Right renal cortex interstitium (tissue), 3 donors: ENCODE measurements at regions not wholly inside any gene's neighbourhood (a gene's known extent, or its start where the extent isn't known, plus 50 kb on each side); places are given as distances from the start of the nearest gene placed in this dataset.
"Not testable (repeated sequence)": the region's sequence is repeated elsewhere in the genome, so short reads cannot be mapped to it uniquely, and the experiment has no call there.

Experiments
- DNase-seq, 3 donors: peaks; one replicate each; pipeline ENCODE4 v3.0.0-alpha.2; 2013; ENCODE audit warnings: low read depth in 3 of 3, low spot score in 2 of 3

DNA sequence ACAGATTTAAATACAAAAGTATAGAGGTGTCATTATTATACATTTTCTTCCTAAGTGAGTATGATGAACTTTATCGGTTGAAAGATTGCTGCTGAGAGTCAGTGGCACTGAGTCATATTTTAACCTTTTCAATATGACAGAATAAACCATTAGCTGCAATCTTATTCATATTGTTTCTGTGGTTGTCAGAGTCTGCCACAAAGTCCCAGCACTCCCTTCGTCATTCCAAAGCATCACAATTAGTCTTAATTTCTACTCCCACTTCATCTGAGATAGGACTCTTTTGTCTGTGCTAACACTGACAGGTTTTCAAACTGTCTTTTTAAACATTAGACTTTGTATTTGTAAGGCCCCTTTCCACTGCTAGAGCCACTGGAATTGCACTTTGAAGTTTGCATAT is 656.9 kb downstream of the MTRR start:
- no peak for DNase-seq

DNA sequence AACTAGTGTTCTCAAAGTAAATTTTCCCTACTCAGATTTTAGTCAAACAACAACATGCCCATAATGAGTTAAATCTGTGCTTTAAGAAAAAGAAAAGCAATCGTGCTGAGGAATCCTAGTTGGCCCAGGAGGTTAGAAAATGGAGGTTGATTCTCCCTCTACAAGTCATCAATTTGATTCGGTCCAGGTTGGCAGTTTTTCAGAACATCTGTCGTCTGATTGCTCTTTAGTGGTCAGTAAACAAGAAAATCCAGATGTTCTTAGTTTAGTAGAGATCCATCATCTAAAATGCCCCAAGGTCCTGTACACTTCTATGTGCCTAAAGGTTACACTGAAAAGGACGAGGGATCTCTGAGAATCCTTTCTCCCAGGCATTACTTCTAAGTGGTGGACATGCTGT is 659.2 kb downstream of the MTRR start:
- no peak for DNase-seq

DNA sequence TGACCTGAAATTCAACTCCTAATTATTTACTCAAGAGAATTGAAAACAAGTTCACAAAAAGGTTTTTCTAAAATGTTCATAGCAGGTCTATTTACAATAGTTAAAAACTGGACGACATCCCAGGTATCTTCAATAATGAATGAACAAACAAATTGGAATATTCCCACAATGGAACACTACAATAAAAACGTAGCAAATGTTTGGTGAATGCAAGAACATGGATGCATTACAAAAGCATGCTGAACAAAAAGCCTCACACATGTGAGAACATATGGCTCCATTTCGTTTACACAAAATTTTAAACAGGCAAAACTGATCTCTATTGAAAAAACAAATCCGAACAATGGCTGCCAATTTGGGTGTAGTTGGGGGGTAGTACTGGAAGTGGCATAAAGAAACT is 669.9 kb downstream of the MTRR start:
- no peak for DNase-seq

DNA sequence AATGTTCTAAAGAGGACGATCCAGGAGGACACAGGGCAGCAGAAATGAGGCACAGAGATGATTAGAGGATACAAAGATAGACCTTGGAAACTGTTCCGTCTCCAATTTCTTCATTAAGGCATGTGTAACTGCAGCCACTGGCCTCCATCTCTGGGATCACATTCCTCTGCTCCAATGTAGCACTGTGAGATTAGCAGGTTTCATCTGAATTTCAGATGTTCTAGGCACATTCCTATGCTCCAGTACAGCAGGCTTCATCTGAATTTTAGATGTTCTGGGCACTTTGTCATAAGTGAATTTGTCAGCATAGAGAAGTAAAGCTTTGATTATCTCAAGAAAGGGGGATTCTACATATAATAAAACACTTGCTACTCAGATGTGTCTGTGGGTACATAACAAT is 671.4 kb downstream of the MTRR start:
- DNase-seq: no peak

DNA sequence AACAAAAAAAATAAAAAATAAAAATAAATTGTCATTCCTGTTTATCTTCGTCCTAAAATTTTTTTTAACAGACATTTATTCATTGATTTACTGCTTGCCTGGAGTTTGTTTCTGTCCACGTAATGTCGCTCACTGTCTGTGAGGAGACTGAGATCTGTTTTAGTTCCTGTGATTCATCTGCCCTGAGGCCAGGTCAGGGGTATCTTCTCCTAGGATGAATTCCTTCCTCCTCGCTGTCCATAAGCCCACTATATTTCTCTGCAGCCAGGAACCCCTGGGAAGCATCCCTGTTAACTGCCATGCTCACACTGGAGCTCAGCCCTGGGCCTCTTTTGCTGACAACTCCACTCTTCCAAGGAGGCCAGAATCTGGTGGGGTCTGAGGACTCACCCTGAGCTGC is 682.0 kb downstream of the MTRR start:
- DNase-seq: no peak

DNA sequence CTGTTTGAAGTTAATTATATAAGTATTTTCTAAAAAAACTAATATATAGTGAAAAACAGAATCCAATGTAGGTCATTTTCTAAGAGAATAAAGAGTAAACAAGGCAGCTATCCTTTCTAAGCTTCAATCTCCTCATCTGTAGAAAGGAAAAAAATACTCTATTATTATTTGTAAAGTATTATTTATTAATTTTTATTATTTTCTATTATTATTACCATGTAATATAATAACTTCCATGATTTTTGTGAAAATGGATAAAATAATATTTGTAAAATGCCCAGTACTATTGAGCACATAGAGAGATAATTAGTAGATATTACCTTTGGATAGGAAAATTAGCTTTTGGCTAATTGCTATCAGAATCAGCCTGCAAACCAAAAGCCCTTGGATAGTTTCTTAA is 684.4 kb downstream of the MTRR start:
- DNase-seq: no peak

DNA sequence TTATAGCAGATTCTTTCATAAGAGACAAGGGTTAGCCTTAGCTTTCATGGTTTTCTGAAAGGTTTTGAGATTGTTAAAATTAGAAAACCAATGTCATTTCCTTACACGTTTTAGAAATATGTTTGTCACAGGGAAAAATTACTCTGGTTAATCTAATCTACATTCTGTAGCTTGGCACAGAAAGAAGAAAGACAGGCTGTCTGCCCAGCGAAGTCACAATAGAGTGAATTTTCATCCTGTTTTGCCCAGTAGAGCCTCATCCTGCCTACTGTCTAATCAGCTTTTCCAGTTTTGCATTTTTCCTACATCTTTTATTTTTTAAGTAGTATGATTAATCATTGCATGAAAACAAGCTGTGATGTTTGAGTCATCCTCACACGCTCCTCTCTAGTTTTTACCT is 688.8 kb downstream of the MTRR start:
- no peak for DNase-seq

DNA sequence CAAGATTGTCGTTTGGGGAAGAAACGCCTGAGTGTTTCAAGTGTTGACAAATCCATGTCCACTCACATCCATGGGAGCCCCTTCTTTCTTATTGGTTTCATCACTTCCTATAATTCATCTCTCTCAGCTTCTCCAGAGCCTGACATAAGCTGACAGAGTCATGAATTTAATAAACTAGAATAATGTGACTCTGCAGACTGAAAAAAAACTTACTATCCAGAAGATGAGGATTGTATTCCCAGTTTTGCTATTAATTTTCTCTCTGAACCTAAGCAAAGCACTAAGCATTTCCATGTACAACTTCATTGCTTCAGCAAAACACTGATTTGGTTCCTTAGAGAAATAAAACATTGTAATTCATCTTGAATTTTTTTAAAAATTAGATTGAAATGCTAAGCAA is 691.8 kb downstream of the MTRR start:
- DNase-seq: no peak

DNA sequence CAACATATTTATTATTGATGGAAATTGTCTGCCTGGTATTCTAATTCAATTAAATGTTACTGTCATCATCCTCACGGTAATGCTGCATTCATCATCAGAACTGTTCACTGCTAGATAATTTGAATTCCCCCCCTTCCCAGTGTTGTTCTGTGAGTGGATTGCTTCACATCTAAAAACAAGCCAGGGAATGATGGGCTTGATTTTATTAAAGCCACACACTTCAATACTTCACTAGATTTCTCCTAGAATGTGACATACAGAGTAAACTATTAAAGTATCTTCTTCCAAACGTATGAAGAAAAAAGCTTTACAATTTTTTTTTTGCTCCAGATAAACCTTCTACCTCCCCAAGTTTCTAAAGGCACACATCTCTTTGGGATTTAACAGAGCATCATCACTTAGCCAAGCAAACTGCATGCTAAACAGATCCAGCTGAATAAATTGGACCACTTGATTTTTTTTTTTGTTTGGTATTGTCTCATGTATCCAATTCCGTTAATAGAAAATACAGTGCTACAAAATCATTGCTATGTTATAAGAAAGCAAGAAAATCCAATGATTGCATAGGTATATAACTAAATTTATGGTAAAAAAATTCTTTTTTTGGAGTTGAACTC is 692.4 kb downstream of the MTRR start:
- no peak for DNase-seq

DNA sequence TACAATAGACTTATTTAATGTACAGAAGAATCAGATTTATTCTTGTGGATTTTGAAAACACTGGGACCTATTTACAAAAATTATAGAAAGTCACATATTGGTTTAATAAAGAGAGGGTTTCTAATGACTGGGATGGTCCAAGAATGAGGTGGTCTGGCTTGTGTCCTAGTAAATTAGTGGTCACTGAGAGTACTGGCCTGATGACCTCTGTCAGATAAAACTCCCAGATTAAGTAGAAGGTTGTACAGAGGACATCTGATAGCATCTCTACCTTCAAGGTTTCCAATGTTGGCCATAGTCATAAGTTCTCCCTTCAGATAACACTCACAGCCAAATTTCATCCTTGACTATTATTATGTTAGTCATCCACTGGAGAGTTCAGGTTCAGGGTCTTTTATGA is 692.9 kb downstream of the MTRR start:
- no peak for DNase-seq

DNA sequence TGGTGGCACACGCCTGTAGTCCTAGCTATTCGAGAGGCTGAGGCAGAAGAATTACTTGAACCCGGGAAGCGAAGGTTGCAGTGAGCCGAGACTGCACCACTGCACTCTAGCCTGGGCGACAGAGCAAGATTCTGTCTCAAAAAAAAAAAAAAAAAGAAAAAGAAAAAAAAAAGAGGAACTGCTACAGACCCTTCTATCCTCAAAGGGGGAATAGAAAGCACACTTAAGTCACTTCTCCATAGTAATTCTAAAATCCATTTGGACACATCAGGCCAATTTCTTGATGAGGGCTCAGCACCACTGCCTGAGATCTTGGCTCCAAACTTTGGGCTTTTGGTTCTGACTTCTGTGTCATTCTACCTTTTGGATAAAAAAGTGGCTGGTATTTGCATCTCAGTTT is 694.6 kb downstream of the MTRR start:
- DNase-seq: not testable (repeated sequence)

DNA sequence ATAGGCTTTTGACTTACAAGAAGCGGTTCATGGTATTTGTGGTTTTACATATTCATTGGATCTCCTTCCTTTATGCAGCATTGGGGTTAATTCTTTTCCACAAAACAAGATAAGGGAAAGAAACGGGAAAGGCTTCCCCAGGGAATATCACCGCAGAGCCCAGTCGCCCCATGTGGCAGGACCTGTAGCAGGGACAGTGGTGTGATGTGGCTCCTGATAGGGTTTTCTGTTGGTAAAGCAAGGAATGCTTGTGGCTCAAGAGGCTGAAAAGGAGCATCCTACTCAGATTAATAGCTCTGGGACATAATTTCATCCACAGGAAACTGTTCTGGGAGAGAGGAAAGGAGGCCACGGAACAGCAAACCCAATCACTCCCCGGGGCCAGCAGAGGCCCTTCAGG is 699.9 kb downstream of the MTRR start:
- DNase-seq: no peak

DNA sequence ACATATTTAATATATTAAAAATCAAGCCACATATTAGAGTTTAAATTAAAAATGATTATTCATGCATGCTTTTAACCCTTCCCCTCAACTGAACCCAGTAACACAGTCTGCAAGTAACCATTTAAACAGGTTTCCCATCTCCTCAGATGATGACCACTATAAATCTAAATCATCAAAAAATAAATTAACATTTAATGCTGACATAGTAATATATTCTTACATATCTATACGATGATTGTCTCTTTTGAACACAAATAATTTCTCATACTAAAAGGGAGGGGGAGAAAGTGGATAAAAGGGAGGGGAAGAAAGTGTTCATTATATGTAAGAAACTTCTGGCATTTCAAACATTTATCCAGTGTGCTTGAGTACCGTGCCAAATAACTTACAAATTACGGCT is 701.6 kb downstream of the MTRR start:
- DNase-seq: no peak

DNA sequence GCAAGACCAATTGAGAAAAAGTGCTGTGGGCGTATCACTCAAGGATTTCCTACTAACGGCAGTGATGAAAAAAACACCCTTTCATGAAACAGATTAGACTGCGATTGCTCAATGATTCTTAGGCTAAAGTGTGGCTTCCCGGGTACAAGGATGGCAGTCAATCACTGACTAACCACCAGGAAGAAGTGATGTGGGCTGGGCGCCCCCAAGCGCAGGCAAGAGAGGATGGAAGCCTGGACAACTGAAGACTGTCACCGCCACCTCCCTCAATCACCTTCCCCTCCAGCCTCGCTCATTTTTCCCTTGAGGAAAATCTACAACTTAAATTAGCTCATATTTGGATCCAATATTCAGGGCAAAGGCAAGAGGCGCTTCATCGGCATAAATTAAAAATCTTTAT is 707.2 kb downstream of the MTRR start:
- DNase-seq: no peak

DNA sequence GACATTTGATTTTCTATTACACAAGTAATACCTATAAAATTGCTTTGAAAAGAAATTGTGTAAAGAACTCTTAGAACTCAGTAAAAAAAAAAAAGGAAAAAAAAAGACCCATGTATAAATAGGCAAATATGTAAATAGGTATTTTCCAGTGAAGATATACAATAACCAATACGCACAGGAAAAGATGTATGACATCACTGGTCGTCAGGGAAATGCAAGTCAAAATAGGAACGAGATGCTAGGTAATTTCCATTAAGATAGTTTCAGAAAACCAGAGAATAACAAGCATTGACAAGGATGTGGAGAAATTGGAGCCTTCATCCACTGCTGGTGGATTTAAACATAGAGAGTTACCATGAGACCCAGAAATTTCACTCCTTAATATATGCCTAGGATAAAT is 708.8 kb downstream of the MTRR start:
- DNase-seq: no peak

DNA sequence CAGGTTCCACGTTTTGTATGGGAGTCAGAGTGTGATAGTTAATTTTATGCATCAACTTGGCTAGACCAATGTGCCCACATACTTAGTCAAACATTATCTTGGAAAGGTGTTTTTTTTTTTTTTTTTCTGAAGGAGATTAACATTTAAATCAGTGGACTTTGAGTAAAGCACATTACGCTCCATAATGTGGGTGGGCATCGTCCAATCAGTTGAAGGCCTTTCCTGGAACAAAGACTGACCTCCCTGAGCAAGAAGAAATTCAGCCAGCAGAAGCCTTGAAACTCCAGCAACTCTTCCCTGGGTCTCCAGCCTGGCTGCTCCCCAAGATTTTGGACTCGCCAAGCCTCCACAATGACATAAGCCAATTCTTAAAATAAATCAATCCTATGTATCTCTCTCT is 711.4 kb downstream of the MTRR start:
- DNase-seq: no peak

DNA sequence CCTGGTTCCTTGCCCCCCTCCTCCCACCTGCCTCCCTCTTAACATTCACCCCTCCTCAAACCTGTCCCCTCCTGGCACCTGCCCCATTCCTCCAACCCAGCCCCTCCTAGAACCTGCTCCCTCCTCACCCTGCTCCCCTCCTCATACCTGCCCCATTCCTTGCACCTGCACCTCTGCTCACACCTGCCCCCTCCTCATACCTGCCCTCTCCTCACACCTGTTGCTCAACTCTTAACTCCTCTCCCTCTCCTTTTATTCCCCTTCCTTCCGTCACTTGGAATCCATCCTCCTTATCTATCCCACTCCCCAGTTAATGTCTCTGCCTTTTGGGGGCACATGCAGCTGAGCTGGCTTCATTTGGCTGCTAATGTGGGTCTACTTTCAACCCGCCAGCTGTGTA is 712.1 kb downstream of the MTRR start:
- DNase-seq: no peak

DNA sequence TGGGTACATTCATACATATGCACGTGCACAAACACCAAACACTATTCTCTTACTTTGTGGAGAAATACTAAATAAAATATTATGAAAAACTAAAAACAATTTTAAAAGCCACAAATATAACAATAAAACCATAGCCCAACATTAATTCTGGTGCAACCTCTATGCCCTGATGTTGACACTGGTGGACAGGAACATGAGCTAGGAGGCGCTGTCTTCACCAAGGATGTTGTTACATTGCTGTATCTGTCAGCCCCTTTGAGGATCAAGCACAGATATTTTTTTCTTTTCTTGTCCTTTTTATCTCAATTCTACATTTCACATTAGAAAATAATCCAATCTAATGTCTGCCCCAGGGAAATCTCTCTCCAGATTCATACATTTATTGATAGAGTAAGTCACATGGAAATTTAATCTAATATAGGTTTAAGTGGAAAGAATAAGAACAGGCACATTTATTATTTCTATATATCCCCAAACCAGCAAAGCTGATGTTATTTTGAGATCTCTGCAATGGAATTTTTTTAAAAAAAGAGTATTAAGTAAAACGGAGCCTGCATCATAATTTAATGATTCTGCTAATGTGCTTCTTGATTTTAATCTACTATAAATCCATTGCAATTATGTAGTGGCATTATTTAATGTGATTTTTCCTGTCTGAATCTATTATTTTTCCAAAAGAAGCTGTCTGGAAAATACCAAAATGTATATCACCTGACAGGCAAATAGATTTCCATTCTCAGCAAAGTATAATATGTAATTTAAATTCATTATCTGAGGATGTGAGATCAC is 716.5 kb downstream of the MTRR start:
- DNase-seq: no peak

DNA sequence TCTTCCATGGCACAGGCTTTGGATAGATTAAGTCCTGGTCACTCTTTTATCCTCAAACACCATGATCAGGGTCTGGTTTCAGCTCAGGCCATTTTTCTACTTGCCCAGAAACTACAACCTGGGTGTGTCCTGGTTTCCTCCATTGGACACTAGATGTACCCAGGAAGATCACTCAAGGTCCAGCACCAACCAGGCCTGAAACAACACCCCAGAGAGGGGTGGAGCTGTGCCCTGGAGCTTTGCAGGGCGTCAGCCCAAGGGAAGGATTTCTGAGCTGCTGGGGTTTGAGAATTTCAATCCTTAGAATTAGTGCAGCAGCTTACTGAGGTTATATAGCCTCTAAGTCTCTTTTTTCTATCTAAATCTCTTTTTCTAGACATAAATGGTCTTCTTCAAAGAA is 722.0 kb downstream of the MTRR start:
- no peak for DNase-seq

DNA sequence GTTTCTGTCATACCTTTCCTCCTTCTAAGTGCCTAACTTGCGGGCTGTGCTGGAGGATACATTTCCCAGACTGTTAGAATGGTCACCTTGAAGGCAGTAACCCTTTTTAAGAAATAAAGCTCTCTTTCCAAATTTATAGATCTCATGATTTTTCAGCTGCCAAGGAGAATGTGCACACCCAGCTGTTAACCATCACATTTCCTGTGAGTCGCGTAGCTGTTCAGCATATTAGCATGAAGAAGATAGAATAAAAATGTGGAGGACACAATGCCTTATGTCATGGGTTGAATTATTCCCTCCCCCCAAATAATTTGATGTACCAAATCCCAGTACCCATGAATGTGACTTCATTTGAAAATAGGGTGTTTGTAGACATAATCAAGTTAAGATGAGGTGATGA is 729.4 kb downstream of the MTRR start:
- no peak for DNase-seq

DNA sequence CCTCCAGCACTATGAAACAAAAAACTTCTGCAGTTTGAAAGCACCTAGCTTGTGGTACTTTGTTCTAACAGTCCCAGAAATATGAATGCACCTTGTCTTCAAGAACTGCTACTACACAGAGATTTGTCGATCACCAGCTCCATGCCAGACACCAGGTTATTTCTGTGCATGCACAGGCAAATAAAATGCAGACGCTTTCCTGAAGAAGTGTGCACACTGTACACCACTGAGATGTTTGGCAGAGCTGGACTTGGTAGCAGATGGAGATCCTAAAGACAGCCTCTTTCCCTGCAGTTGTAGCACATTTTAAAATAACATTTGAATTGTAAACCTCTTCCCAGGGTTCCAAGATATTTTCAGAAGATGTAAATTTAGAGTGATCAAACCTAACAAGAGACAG is 730.0 kb downstream of the MTRR start:
- no peak for DNase-seq

DNA sequence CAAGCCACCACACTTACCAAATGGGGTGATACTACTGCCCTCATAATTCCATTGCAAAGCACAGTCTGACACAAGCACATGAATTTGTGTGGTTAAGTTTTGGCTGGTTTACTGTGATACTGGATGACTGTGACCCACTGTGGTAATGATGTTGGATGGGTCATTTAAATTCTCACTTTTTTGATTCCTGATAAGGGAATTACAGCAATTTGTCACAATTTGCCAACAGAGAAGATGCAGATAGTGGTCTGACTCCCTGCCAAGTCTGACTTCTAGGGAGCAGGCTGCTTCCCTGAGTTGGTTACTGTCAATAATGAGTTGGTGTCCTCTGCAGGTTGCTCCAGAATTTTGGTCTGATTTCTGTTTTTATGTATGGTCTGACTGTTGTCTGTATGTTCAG is 731.9 kb downstream of the MTRR start:
- DNase-seq: no peak

DNA sequence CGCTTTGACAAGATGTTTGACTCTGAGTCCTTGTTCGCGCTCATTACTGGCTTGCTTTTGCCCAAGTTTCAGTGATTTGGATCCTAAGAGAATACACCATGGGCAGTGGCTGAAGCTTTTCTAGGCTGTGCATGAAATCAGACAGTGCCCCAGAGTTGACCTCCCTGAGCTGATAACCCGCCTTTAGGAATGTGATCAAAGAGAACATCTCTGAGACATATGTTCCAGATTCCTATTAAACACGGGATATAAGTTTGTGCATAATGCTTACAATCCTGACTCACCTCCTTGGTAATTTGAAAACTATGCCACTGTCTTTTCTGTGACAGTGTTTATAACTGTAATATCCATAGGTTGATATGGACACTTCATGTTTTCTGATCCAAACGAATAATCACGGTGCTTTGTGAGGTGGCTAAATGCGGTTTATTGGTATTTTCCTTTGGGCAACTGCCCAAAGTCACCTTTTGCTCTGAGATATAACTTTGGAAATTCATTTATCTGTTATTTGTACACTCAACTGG is 732.9 kb downstream of the MTRR start:
- DNase-seq: no peak
